Brain microvascular endothelial cell (primary cell): ENCODE measurements at regions not wholly inside any gene's neighbourhood (a gene's known extent, or its start where the extent isn't known, plus 50 kb on each side); places are given as distances from the start of the nearest gene placed in this dataset.

ENCODE experiments used
- DNase-seq: peaks from one replicate; pipeline ENCODE4 v3.0.0-alpha.2; 2020
- H3K27ac ChIP-seq: fragments of 250-450 bp; sonication (Bioruptor Pico); 2 replicates; pipeline ENCODE4 v1.5.1; 2020; ENCODE audit warnings: mild to moderate bottlenecking, moderate library complexity
- H3K27me3 ChIP-seq: fragments of 250-450 bp; sonication (Bioruptor Pico); replicated peaks from 2 replicates; pipeline ENCODE4 v1.5.1; 2020; ENCODE audit warnings: mild to moderate bottlenecking
- H3K36me3 ChIP-seq: fragments of 250-450 bp; sonication (Bioruptor Pico); replicated peaks from 2 replicates; pipeline ENCODE4 v1.5.1; 2020; ENCODE audit warnings: mild to moderate bottlenecking
- H3K4me3 ChIP-seq: 2 replicates; pipeline ENCODE4 v1.5.1; 2011; ENCODE audit warnings: low read depth, mild to moderate bottlenecking, control low read depth, low read length, moderate library complexity
- CTCF ChIP-seq: IDR thresholded peaks from 2 replicates; pipeline ENCODE4 v1.5.1; 2011; ENCODE audit warnings: low read depth, mild to moderate bottlenecking, moderate library complexity, low read length, control low read depth, inconsistent platforms; ENCODE audit errors: missing control alignments
- in situ Hi-C: cut with HindIII; loops from 2 replicates; pipeline ENCODE4 v1.10.0; 2017; ENCODE audit warnings: low sequenced_read_pairs, low pct_ligation_motif_present

- H3K4me3 ChIP-seq, result no peak overlapping the region
- in situ Hi-C loops, result loop anchor here (25.0 kb wide), 1 partner anchor 307 kb away; no protein-coding TSS in a partner anchor
- TF ChIP-seq CTCF, result no peak
- H3K36me3 ChIP-seq, result no peaks in the 10 kb centered on the region
- H3K27me3 ChIP-seq, result no peaks in the 10 kb centered on the region
- DNase-seq, result no peak
- H3K27ac ChIP-seq, result no peak overlapping the region
Observed at GRCh38 chr13:26494571-26495195, 62.8 kb upstream of the WASF3 start.

- H3K36me3 ChIP-seq, result no peaks in the 10 kb centered on the region
- in situ Hi-C loops, result loop anchor here (25.0 kb wide), 1 partner anchor 308 kb away; no protein-coding TSS in a partner anchor
- no peaks in the 10 kb centered on the region for H3K27me3 ChIP-seq
- TF ChIP-seq CTCF, result no peak
- H3K27ac ChIP-seq, result no peak overlapping the region
- DNase-seq, result no peak
- no peak overlapping the region for H3K4me3 ChIP-seq
Observed at GRCh38 chr13:26495750-26496149, 61.7 kb upstream of the WASF3 start.

GRCh38 chr13:26497968-26498511 is 59.4 kb upstream of the WASF3 start:
- no peak for TF ChIP-seq CTCF
- in situ Hi-C loops, result loop anchor here (25.0 kb wide), 1 partner anchor 311 kb away; no protein-coding TSS in a partner anchor
- Histone ChIP-seq H3K27ac (peak overlapping the region; percentile 63), H3K36me3 (no peaks in the 10 kb centered on the region), H3K27me3 (no peaks in the 10 kb centered on the region), H3K4me3 (no peak overlapping the region)
- DNase-seq, result peak; percentile 91

- peak; percentile 42 for DNase-seq
- in situ Hi-C loops, result loop anchor here (25.0 kb wide), 1 partner anchor 312 kb away; no protein-coding TSS in a partner anchor
- H3K4me3 ChIP-seq, result no peak overlapping the region
- H3K27ac ChIP-seq, result peak overlapping the region; percentile 60
- H3K27me3 ChIP-seq, result no peaks in the 10 kb centered on the region
- no peaks in the 10 kb centered on the region for H3K36me3 ChIP-seq
- TF ChIP-seq CTCF, result peak; percentile 3
Observed at GRCh38 chr13:26498656-26499601, 58.6 kb upstream of the WASF3 start.

- Histone ChIP-seq H3K4me3 (no peak overlapping the region), H3K36me3 (no peaks in the 10 kb centered on the region), H3K27ac (no peak overlapping the region), H3K27me3 (no peaks in the 10 kb centered on the region)
- no peak for DNase-seq
- in situ Hi-C loops, result no loop called here
- TF ChIP-seq CTCF, result no peak
Observed at GRCh38 chr13:26500618-26501320, 56.7 kb upstream of the WASF3 start.
